Activated T-cell treated with anti-CD3 and anti-CD28 coated beads, Interleukin-2, amount 50 U/mL, for 48 hours (primary cell): ENCODE measurements at regions not wholly inside any gene's neighbourhood (a gene's known extent, or its start where the extent isn't known, plus 50 kb on each side); places are given as distances from the start of the nearest gene placed in this dataset.

Experiments
- DNase-seq, 2 experiments: peaks; one replicate each; pipeline ENCODE4 v3.0.0-alpha.2; 2020

GRCh38 chr20:11376420-11376819, 541.3 kb upstream of the BTBD3 start:
- no peak for DNase-seq

GRCh38 chr20:11376998-11377397, 540.7 kb upstream of the BTBD3 start:
- no peak for DNase-seq

- DNase-seq: no peak
Observed at GRCh38 chr20:11377761-11378160, 539.9 kb upstream of the BTBD3 start.

GRCh38 chr20:11378252-11378651, 539.4 kb upstream of the BTBD3 start:
- no peak for DNase-seq

- no peak for DNase-seq
Observed at GRCh38 chr20:11379257-11380011, 538.3 kb upstream of the BTBD3 start.

GRCh38 chr20:11380283-11380682, 537.4 kb upstream of the BTBD3 start:
- DNase-seq: no peak

- DNase-seq: no peak
Observed at GRCh38 chr20:11387189-11387754, 530.4 kb upstream of the BTBD3 start.

GRCh38 chr20:11389186-11389585, 528.5 kb upstream of the BTBD3 start:
- DNase-seq: no peak

- no peak for DNase-seq
Observed at GRCh38 chr20:11391591-11391990, 526.1 kb upstream of the BTBD3 start.

GRCh38 chr20:11394145-11394833, 523.4 kb upstream of the BTBD3 start:
- DNase-seq: no peak

GRCh38 chr20:11395581-11395980, 522.1 kb upstream of the BTBD3 start:
- no peak for DNase-seq

- no peak for DNase-seq
Observed at GRCh38 chr20:11401988-11402387, 515.7 kb upstream of the BTBD3 start.

- DNase-seq: no peak
Observed at GRCh38 chr20:11403711-11404110, 514.0 kb upstream of the BTBD3 start.

GRCh38 chr20:11406877-11407276, 510.8 kb upstream of the BTBD3 start:
- no peak for DNase-seq

- DNase-seq: no peak
Observed at GRCh38 chr20:11409561-11409960, 508.1 kb upstream of the BTBD3 start.

- DNase-seq: no peak
Observed at GRCh38 chr20:11411765-11412164, 505.9 kb upstream of the BTBD3 start.

- DNase-seq: no peak
Observed at GRCh38 chr20:11426948-11427347, 490.7 kb upstream of the BTBD3 start.

GRCh38 chr20:11429168-11429567, 488.5 kb upstream of the BTBD3 start:
- no peak for DNase-seq

GRCh38 chr20:11429889-11430519, 487.7 kb upstream of the BTBD3 start:
- DNase-seq: no peak

GRCh38 chr20:11430652-11431051, 487.0 kb upstream of the BTBD3 start:
- DNase-seq: no peak

- DNase-seq: no peak
Observed at GRCh38 chr20:11431621-11432020, 486.1 kb upstream of the BTBD3 start.

GRCh38 chr20:11432407-11432806, 485.3 kb upstream of the BTBD3 start:
- no peak for DNase-seq

- no peak for DNase-seq
Observed at GRCh38 chr20:11436113-11436905, 481.4 kb upstream of the BTBD3 start.
